ENCODE measurements at regions not wholly inside any gene's neighbourhood (a gene's known extent, or its start where the extent isn't known, plus 50 kb on each side); places are given as distances from the start of the nearest gene placed in this dataset.

- no peak for TF ChIP-seq ZNF530 (tag by site-specific recombination; IDR thresholded peaks at IDR 0.05; ENCODE audit: low read depth)
- TF ChIP-seq ZNF274 (IDR thresholded peaks at IDR 0.05; ENCODE audit: low read length), result no peak
- TF ChIP-seq ZNF274 (tag by site-specific recombination; IDR thresholded peaks at IDR 0.05; ENCODE audit: borderline replicate concordance), result no peak
- TF ChIP-seq SETDB1 (IDR thresholded peaks at IDR 0.05; ENCODE audit: insufficient read length, low read length), result no peak
- TF ChIP-seq CTCF (tag by site-specific recombination; IDR thresholded peaks at IDR 0.05), result no peak
- TF ChIP-seq HOXA7 (CRISPR knock-in tag; IDR thresholded peaks at IDR 0.05; ENCODE audit: borderline replicate concordance), result no peak
- TF ChIP-seq, protein P1, sequence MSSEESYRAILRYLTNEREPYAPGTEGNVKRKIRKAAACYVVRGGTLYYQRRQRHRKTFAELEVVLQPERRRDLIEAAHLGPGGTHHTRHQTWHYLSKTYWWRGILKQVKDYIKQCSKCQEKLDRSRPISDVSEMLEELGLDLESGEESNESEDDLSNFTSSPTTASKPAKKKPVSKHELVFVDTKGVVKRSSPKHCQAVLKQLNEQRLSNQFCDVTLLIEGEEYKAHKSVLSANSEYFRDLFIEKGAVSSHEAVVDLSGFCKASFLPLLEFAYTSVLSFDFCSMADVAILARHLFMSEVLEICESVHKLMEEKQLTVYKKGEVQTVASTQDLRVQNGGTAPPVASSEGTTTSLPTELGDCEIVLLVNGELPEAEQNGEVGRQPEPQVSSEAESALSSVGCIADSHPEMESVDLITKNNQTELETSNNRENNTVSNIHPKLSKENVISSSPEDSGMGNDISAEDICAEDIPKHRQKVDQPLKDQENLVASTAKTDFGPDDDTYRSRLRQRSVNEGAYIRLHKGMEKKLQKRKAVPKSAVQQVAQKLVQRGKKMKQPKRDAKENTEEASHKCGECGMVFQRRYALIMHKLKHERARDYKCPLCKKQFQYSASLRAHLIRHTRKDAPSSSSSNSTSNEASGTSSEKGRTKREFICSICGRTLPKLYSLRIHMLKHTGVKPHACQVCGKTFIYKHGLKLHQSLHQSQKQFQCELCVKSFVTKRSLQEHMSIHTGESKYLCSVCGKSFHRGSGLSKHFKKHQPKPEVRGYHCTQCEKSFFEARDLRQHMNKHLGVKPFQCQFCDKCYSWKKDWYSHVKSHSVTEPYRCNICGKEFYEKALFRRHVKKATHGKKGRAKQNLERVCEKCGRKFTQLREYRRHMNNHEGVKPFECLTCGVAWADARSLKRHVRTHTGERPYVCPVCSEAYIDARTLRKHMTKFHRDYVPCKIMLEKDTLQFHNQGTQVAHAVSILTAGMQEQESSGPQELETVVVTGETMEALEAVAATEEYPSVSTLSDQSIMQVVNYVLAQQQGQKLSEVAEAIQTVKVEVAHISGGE (tag by site-specific recombination; conservative IDR thresholded peaks at IDR 0.05; ENCODE audit: low read depth), result no peak
- no peak for TF ChIP-seq ZNF138 (tag by site-specific recombination; IDR thresholded peaks at IDR 0.05; ENCODE audit: borderline replicate concordance)
- TF ChIP-seq TCF7L2 (IDR thresholded peaks at IDR 0.05; ENCODE audit: borderline replicate concordance, low read depth, low read length), result no peak
- no peak for TF ChIP-seq ZNF121 (tag by site-specific recombination; IDR thresholded peaks at IDR 0.05)
- TF ChIP-seq PRDM10 (tag by site-specific recombination; IDR thresholded peaks at IDR 0.05), result no peak
Observed at GRCh38 chr2:188884046-188884445, 90.1 kb upstream of the COL3A1 start.
